H9 (cell line): ENCODE measurements at regions not wholly inside any gene's neighbourhood (a gene's known extent, or its start where the extent isn't known, plus 50 kb on each side); places are given as distances from the start of the nearest gene placed in this dataset.

Experiments
- DNase-seq: peaks from one replicate; pipeline ENCODE4 v3.0.0-alpha.2; 2017
- H2AFZ ChIP-seq: one replicate; pipeline ENCODE4 v1.6.1; 2013; ENCODE audit warnings: mild to moderate bottlenecking, low read length, control low read depth, moderate library complexity
- H2AK5ac ChIP-seq: 2 replicates; pipeline ENCODE4 v1.6.1; 2013; ENCODE audit warnings: low read length, control low read depth, mixed read lengths; ENCODE audit not compliant: insufficient read length
- H2BK120ac ChIP-seq: one replicate; pipeline ENCODE4 v1.6.1; 2013; ENCODE audit warnings: low read depth, mild to moderate bottlenecking, low read length, control low read depth, inconsistent platforms; ENCODE audit not compliant: poor library complexity, severe bottlenecking
- H2BK12ac ChIP-seq: 2 replicates; pipeline ENCODE4 v1.6.1; 2013; ENCODE audit warnings: low read length, control low read depth, mixed read lengths, low read depth; ENCODE audit not compliant: insufficient read length
- H2BK15ac ChIP-seq: 2 replicates; pipeline ENCODE4 v1.6.1; 2013; ENCODE audit warnings: low read depth, low read length, control low read depth
- H2BK20ac ChIP-seq: one replicate; pipeline ENCODE4 v1.6.1; 2013; ENCODE audit warnings: low read depth, mild to moderate bottlenecking, low read length, control low read depth, inconsistent platforms; ENCODE audit not compliant: poor library complexity, severe bottlenecking
- H2BK5ac ChIP-seq: 2 replicates; pipeline ENCODE4 v1.6.1; 2013; ENCODE audit warnings: low read length, control low read depth, mixed read lengths; ENCODE audit not compliant: insufficient read length
- H3K14ac ChIP-seq: 2 replicates; pipeline ENCODE4 v1.6.1; 2013; ENCODE audit warnings: low read length, control low read depth; ENCODE audit not compliant: insufficient read depth
- H3K18ac ChIP-seq: 2 replicates; pipeline ENCODE4 v1.6.1; 2013; ENCODE audit warnings: low read depth, mild to moderate bottlenecking, mixed read lengths, low read length, control low read depth; ENCODE audit not compliant: insufficient read length
- H3K23ac ChIP-seq: 2 replicates; pipeline ENCODE4 v1.6.1; 2013; ENCODE audit warnings: low read length, control low read depth, mixed read lengths, low read depth; ENCODE audit not compliant: insufficient read length
- H3K23me2 ChIP-seq: 2 replicates; pipeline ENCODE4 v1.6.1; 2013; ENCODE audit warnings: low read depth, mild to moderate bottlenecking, mixed read lengths, low read length, control low read depth; ENCODE audit not compliant: insufficient read length, poor library complexity, severe bottlenecking
- H3K27ac ChIP-seq: 2 replicates; pipeline ENCODE4 v1.5.1; 2013; ENCODE audit warnings: low read length, control low read depth, mixed read lengths, low read depth; ENCODE audit not compliant: insufficient read length
- H3K27me3 ChIP-seq: 2 replicates; pipeline ENCODE4 v1.6.1; 2013; ENCODE audit warnings: low read length, control low read depth, inconsistent platforms; ENCODE audit not compliant: insufficient read depth
- H3K4ac ChIP-seq: 2 replicates; pipeline ENCODE4 v1.6.1; 2013; ENCODE audit warnings: low read depth, mild to moderate bottlenecking, control low read depth, inconsistent platforms, low read length, moderate library complexity
- H3K4me1 ChIP-seq: 2 replicates; pipeline ENCODE4 v1.6.1; 2013; ENCODE audit warnings: low read length, control low read depth, inconsistent platforms; ENCODE audit not compliant: insufficient read depth
- H3K4me2 ChIP-seq: 2 replicates; pipeline ENCODE4 v1.6.1; 2013; ENCODE audit warnings: low read length, control low read depth, mixed read lengths; ENCODE audit not compliant: insufficient read length, insufficient read depth
- H3K56ac ChIP-seq: 2 replicates; pipeline ENCODE4 v1.6.1; 2013; ENCODE audit warnings: low read depth, mild to moderate bottlenecking, mixed read lengths, low read length, control low read depth; ENCODE audit not compliant: insufficient read length
- H3K79me1 ChIP-seq: 2 replicates; pipeline ENCODE4 v1.6.1; 2013; ENCODE audit warnings: low read depth, mild to moderate bottlenecking, moderate library complexity, low read length, control low read depth, inconsistent platforms; ENCODE audit not compliant: insufficient read depth, poor library complexity, severe bottlenecking
- H3K79me2 ChIP-seq: 2 replicates; pipeline ENCODE4 v1.6.1; 2013; ENCODE audit warnings: low read length, control low read depth, inconsistent platforms; ENCODE audit not compliant: insufficient read depth
- H3K9ac ChIP-seq: 2 replicates; pipeline ENCODE4 v1.6.1; 2013; ENCODE audit warnings: low read length, control low read depth, mixed read lengths; ENCODE audit not compliant: insufficient read length; ENCODE audit errors: extremely low read depth
- H3K9me3 ChIP-seq: one replicate; pipeline ENCODE4 v1.6.1; 2013; ENCODE audit warnings: low read depth, low read length, inconsistent platforms; ENCODE audit not compliant: control insufficient read depth
- H3T11ph ChIP-seq: one replicate; pipeline ENCODE4 v1.6.1; 2013; ENCODE audit warnings: mild to moderate bottlenecking, low read length, control low read depth, inconsistent platforms
- H4K20me1 ChIP-seq: one replicate; pipeline ENCODE4 v1.6.1; 2013; ENCODE audit not compliant: control insufficient read depth, insufficient read length, insufficient read depth
- H4K5ac ChIP-seq: 2 replicates; pipeline ENCODE4 v1.6.1; 2013; ENCODE audit warnings: low read depth, mild to moderate bottlenecking, mixed read lengths, low read length, control low read depth; ENCODE audit not compliant: insufficient read length
- H4K8ac ChIP-seq: replicated peaks from 2 replicates; pipeline ENCODE4 v1.6.1; 2013; ENCODE audit warnings: low read length, control low read depth, mixed read lengths, low read depth; ENCODE audit not compliant: insufficient read length
- H4K91ac ChIP-seq: 2 replicates; pipeline ENCODE4 v1.6.1; 2013; ENCODE audit warnings: low read depth, mild to moderate bottlenecking, moderate library complexity, mixed read lengths, low read length, control low read depth; ENCODE audit not compliant: insufficient read length
- H3K27ac Mint-ChIP-seq, 3 experiments: 2 replicates in 2 of 3; 3 replicates in 1 of 3; pipeline ENCODE4 v1.8.0; 2020 to 2021; ENCODE audit warnings: mixed read lengths in 3 of 3, mild to moderate bottlenecking in 1 of 3, moderate library complexity in 1 of 3
- H3K27me3 Mint-ChIP-seq: 2 replicates; pipeline ENCODE4 v1.8.0; 2021; ENCODE audit warnings: low read depth, mild to moderate bottlenecking, moderate library complexity, mixed read lengths
- H3K36me3 Mint-ChIP-seq, 3 experiments: 2 replicates in 2 of 3; 3 replicates in 1 of 3; pipeline ENCODE4 v1.8.0; 2020 to 2021; ENCODE audit warnings: low read depth in 3 of 3, mixed read lengths in 3 of 3; ENCODE audit not compliant: insufficient read depth in 1 of 3
- H3K4me1 Mint-ChIP-seq, 2 experiments: 2 replicates each; pipeline ENCODE4 v1.8.0; 2020; ENCODE audit warnings: mixed read lengths in 2 of 2
- H3K4me3 Mint-ChIP-seq, 2 experiments: 2 replicates in 1 of 2; 3 replicates in 1 of 2; pipeline ENCODE4 v1.8.0; 2020 to 2021; ENCODE audit warnings: mild to moderate bottlenecking in 2 of 2, mixed read lengths in 2 of 2, moderate library complexity in 1 of 2
- H3K9me3 Mint-ChIP-seq, 2 experiments: 2 replicates in 1 of 2; 3 replicates in 1 of 2; pipeline ENCODE4 v1.8.0; 2020; ENCODE audit warnings: mild to moderate bottlenecking in 2 of 2, mixed read lengths in 2 of 2, moderate library complexity in 1 of 2
- WGBS: extraction: QIAGEN DNeasy Blood & Tissue Kit; methylation state at CpG from one replicate; pipeline ENCODE4 v1.1.7; 2013; ENCODE audit warnings: missing lambda C conversion rate, low lambda C conversion rate, mixed read lengths; ENCODE audit not compliant: insufficient read length; ENCODE audit errors: extremely low coverage; 5-methylcytosine and 5-hydroxymethylcytosine counted together
- TF ChIP-seq, protein P1 (sequence below): fragments of 200-600 bp; sonication (generic); conservative IDR thresholded peaks from 3 replicates; pipeline ENCODE4 v1.8.0; 2021; ENCODE audit warnings: antibody characterized with exemption, mild to moderate bottlenecking

DNA sequence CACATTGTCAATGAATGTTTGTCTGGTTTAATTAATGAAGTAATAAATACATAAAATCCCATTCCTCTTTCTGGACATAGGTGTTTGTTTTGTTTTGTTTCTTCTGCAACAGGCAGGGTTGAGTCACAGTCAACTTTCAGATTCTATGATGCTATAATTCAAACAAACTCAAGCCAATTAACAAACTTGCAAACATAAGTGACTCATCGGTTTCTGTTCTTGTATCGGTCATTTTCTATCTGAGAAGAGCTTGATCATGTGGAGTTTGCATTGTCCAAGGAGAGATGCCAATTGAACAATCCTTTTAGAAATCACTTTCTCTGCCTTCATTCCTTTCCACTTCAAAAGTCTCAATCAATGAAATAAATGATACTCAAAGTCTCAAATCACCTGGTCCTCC is 294.2 kb upstream of the C16orf82 start:
- Histone ChIP-seq H3K23me2 (no peaks in the 10 kb centered on the region), H3K56ac (no peak overlapping the region), H3K27ac (no peak overlapping the region), H3K18ac (no peak overlapping the region), H3K27me3 (peaks cover 2% of the 10 kb centered on the region; the same call in 1 of the 2 replicates), H4K20me1 (no peaks in the 10 kb centered on the region), H3K14ac (no peak overlapping the region), H3K4ac (no peak overlapping the region), H3K9me3 (no peaks in the 10 kb centered on the region), H2AK5ac (no peak overlapping the region), H4K8ac (no peak overlapping the region), H3K79me1 (no peaks in the 10 kb centered on the region), H2AFZ (no peak overlapping the region), H3K23ac (no peak overlapping the region), H2BK120ac (no peak overlapping the region), H2BK12ac (no peak overlapping the region), H2BK20ac (no peak overlapping the region), H3K4me2 (no peak overlapping the region), H4K5ac (no peak overlapping the region), H3K9ac (no peak overlapping the region), H3K79me2 (0 out of 2 replicates have a peak, but pooled peaks cover 2% of the 10 kb centered on the region), H3T11ph (no peak overlapping the region), H2BK15ac (no peak overlapping the region), H4K91ac (no peak overlapping the region), H3K4me1 (no peaks in the 10 kb centered on the region), H2BK5ac (no peak overlapping the region)
- Mint-ChIP-seq H3K4me1 (no peaks in the 10 kb centered on the region), H3K36me3 (no peaks in the 10 kb centered on the region), H3K27me3 (peaks cover 73% of the 10 kb centered on the region), H3K9me3 (peaks cover 2 to 4% of the 10 kb centered on the region in 2 experiments; a peak in 3 of 5 replicates), H3K4me3 (no peak overlapping the region), H3K27ac (no peak overlapping the region)
- WGBS: no CpG with 5 or more reads among the region's 2 CpGs
- TF ChIP-seq, protein P1, sequence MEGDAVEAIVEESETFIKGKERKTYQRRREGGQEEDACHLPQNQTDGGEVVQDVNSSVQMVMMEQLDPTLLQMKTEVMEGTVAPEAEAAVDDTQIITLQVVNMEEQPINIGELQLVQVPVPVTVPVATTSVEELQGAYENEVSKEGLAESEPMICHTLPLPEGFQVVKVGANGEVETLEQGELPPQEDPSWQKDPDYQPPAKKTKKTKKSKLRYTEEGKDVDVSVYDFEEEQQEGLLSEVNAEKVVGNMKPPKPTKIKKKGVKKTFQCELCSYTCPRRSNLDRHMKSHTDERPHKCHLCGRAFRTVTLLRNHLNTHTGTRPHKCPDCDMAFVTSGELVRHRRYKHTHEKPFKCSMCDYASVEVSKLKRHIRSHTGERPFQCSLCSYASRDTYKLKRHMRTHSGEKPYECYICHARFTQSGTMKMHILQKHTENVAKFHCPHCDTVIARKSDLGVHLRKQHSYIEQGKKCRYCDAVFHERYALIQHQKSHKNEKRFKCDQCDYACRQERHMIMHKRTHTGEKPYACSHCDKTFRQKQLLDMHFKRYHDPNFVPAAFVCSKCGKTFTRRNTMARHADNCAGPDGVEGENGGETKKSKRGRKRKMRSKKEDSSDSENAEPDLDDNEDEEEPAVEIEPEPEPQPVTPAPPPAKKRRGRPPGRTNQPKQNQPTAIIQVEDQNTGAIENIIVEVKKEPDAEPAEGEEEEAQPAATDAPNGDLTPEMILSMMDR: no peak
- DNase-seq: no peak
